ENCODE measurements at regions not wholly inside any gene's neighbourhood (a gene's known extent, or its start where the extent isn't known, plus 50 kb on each side); places are given as distances from the start of the nearest gene placed in this dataset.
"Not testable (repeated sequence)": the region's sequence is repeated elsewhere in the genome, so short reads cannot be mapped to it uniquely, and the experiment has no call there.

DNA sequence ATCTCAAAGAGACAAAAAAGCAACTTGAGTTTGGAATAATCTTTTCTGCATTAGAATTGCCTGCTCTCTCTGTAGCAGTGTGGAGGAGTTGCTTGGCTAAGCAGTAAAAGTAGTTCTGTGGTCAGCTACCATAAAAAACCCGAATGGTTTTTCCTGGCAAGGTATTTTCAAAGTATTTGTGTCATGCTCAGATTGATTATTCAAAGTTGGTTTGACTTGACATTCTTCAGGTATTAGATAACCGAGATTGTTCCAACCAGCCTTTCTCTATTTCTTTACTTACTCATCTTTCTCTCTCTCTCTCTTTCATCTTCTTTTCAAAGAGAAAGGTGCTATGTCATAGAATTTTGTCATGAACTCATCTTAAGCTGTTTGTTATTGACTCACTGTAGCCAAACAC, 404.9 kb downstream of the CPS1 start:
- no peak for DNase-seq (ENCODE audit: low read depth in 2 of 2)

DNA sequence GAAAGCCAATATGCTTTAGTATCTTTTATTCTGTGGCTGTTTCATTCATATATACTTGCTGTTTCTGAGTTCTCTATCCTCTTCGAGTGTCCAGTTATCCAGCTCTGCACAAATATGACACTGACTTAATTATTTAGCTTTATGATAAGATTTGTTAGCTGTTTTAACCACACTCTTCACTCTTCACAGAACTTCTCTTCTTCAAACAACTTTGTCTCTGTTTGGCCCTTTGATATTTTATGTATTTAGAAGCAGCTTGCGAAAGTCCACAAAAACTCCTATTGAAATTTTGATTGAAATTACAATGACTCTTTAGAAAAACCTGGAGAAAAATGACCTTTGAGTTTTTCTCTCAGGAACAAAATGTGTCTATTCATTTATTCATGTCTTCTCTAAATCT, 407.0 kb downstream of the CPS1 start:
- DNase-seq (ENCODE audit: low read depth in 2 of 2) = no peak

DNA sequence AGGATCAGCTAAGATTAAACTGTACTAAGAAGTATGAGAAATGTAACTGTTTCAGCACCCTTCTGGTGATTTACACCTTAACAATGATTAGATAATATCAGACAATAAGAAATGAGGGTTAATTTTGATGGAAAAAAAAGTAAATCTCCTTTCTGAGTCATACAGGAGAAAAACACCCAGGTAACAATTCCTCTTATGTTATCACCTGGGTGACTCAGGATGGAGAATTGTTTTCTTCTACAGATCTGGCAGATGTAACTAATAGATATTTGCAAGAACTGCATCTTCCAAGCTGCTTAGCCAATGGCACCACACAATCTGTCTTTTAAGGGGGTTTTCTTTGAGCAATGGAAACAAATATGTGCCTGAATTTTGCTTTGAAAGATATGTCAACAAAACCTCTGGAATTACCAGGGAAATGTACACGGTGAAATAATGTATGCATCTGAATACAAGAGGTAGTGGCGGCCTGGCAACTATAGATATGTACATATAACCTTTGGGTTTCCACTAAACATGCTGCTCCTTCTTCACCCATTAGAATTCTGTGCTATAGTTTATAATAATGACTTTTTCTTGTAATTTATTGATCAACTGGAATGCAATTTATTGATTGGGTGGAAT, 407.9 kb downstream of the CPS1 start:
- DNase-seq (ENCODE audit: low read depth in 2 of 2) = no peak

GRCh38 chr2:210965472-210965871, 409.1 kb downstream of the CPS1 start:
- no peak for DNase-seq (ENCODE audit: low read depth in 2 of 2)

GRCh38 chr2:210966330-210966729, 409.9 kb downstream of the CPS1 start:
- DNase-seq (ENCODE audit: low read depth in 2 of 2) = no peak

GRCh38 chr2:210971431-210971830, 415.0 kb downstream of the CPS1 start:
- no peak for DNase-seq (ENCODE audit: low read depth in 2 of 2)

- not testable (repeated sequence) for DNase-seq (ENCODE audit: low read depth in 2 of 2)
Measured at GRCh38 chr2:210986806-210987205, 430.4 kb downstream of the CPS1 start.

DNA sequence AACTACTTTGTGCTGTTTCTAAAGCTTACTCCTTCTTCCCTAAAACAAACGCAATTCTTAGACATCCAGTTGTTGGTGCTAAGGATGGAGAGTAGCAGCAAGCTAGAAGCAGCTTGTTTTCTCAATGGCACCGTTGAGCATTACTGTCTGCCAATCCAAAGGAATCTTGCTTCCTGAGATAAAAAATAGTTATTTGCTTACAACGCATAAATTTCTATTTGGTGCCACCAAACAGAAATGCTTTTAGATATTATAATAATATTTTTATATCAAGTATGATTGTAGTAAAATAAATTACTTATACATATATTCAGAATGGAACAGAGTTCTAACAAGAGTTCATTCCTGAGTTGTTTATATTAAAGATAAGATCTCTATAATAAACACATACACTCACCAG, 434.7 kb downstream of the CPS1 start:
- no peak for DNase-seq (ENCODE audit: low read depth in 2 of 2)

DNA sequence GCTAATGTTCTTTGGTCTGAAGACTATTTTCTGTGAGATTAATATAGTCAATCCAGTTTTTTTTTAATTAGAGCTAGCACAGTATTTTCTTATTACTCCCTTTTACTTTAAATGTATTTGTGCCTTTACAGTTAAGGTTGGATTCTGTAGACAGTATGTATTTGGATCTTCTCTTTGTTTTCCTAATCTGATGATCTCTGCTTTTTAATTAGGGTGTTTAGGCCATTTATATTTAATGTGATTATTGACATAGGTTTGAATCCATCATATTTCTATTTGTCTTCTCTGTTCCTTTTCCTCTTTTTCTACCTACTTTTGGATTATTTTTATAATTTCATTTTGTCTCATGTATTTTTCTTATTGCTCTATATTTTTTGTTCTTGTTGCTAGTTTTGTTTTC, 437.7 kb downstream of the CPS1 start:
- no peak for DNase-seq (ENCODE audit: low read depth in 2 of 2)

DNA sequence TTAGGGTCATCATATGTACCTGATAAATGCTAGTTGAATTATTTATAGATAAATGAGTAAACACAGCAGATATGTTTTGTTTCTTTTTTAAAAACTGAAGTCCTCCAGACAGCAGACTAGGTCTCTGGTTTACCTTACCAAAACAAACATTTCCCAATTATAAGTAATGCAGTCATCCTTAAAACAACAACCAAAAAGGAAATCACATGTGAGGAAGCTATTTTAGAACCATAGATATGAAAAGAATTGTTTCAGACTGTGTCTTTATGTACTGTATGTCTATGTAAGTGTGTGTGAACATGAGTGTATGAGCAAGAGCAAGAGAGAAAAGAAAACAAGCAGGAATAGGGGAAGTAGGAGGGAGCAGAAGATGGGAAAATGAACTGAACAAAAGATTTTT, 441.0 kb downstream of the CPS1 start:
- DNase-seq (ENCODE audit: low read depth in 2 of 2) = no peak

GRCh38 chr2:210998334-210998733, 441.9 kb downstream of the CPS1 start:
- no peak for DNase-seq (ENCODE audit: low read depth in 2 of 2)

DNA sequence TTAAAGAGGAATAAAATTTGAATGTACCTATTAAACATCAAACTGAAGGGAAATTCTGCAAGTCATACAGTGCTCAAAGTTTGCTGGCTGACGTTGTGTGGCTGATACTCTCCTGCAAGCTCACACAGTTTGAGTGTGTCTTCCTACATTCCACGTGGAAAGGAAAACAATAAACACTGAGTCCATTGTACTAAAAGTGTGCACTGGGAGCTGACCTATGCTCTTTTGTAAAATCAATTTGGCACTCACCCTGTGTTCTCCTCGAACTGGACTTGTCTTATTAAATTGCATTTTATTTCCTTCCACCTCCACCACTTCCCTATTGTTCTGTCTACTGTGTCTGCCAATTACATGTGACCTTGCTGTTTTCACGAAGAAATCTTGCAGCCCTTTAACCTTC, 458.0 kb downstream of the CPS1 start:
- no peak for DNase-seq (ENCODE audit: low read depth in 2 of 2)

- DNase-seq (ENCODE audit: low read depth in 2 of 2) = no peak
Measured at GRCh38 chr2:211014906-211015305, 458.5 kb downstream of the CPS1 start.

DNA sequence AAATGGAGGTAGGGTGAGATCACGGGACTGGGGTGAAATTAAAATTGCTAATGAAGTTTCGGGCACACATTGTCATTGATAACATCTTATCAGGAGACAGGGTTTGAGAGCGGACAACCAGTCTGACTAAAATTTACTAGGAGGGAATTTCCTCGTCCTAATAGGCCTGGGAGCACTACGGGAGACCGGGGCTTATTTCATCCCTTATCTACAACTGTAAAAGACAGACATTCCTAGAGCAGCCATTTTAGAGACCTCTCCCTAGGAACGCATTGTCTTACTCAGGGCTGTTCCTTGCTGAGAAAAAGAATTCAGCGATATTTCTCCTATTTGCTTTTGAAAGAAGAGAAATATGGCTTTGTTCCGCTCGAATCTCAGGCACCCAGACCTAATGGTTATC, 468.7 kb downstream of the CPS1 start:
- DNase-seq (ENCODE audit: low read depth in 2 of 2) = not testable (repeated sequence)

- DNase-seq (ENCODE audit: low read depth in 2 of 2) = no peak
Measured at GRCh38 chr2:211026109-211026508, 469.7 kb downstream of the CPS1 start.

DNA sequence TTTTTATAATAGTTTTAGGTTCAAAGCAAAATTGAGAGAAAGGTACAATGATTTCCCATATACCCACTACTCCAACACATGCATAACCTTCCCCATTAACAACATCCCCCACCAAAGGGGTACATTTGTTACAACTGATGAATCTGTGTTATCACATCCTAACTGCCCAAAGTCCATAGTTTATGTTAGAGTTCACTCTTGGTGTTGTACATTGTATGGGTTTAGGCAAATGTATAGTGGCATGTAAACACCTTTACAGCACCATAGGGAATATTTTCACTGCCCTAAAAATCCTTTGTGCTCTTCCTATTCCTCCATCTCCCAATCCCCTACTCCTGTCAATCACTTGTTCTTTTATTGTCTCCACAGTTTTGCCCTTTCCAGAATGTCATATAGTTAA, 471.6 kb downstream of the CPS1 start:
- DNase-seq (ENCODE audit: low read depth in 2 of 2) = no peak

DNA sequence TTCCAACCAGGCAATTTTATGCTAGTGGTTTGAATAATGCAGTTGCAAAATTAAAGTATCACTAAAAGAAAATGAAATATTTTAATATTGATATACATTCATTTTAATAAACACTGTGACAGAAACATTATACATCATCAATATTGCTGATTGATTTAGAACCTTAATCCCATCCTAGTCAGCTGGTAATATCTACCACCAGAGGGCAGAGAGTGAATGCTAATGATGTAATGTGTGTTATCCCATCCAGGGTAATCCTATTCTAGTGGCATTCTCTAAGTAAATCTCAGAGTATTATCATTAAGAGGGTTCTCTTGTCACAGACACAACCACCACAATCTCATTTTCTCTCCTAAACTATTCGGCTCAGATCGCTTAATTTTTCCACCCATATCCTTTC, 477.4 kb downstream of the CPS1 start:
- DNase-seq (ENCODE audit: low read depth in 2 of 2) = no peak

- DNase-seq (ENCODE audit: low read depth in 2 of 2) = no peak
Measured at GRCh38 chr2:211035548-211036185, 479.3 kb downstream of the CPS1 start.

DNA sequence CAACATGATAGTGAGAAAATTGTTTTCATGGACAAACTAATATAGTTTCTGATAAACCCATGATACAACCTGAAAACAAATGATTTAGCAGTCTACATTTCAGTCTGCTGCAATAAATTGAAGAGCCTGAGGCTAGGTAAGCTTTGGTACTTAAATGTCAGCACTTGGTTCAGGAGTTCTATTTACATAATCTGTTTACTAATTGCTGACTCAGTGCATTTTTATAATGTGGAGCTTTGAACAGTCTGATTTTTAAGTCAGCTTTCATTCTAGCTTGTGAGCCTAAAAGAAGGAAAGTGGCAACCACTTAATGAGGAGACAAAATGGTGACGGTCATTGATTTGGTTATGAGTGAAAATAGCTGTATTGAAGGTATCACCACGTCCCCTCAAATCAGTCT, 488.6 kb downstream of the CPS1 start:
- DNase-seq (ENCODE audit: low read depth in 2 of 2) = no peak

GRCh38 chr2:211049321-211050018, 493.1 kb downstream of the CPS1 start:
- DNase-seq (ENCODE audit: low read depth in 2 of 2) = no peak

GRCh38 chr2:211055438-211055837, 499.0 kb downstream of the CPS1 start:
- DNase-seq (ENCODE audit: low read depth in 2 of 2) = no peak

DNA sequence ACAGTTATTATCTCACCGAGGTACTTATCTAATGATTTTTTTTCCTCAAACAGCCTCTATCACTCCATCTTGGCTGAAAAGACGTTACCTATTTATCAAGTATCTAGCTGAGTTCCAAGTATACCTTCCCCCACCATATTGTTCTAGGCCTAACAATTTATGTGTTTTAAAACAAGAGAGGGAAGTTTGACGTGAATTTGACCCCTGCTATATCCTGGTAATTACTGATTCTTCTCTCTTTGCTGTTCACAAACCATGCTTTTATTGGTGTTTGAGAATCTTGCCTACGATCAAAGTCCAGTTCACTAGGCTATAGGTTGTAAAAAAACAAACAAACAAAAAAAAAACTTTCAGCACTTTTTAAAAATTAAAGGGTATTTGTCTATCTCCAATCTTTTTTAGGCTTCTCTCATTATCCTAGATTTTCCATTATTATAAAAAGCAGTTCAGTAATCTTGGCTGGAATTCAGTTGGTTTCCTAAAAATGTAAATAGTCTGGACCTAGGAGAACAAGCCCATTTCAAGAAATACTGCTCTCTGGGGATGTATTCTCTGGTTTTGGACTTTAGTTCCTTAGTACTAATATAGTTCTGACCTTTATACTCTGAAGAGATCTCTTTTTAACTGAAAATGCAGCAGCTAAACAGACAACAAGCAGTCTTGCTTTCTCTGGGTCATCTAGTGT, 505.4 kb downstream of the CPS1 start:
- no peak for DNase-seq (ENCODE audit: low read depth in 2 of 2)

GRCh38 chr2:211062297-211062612, 505.9 kb downstream of the CPS1 start:
- no peak for DNase-seq (ENCODE audit: low read depth in 2 of 2)

All from stimulated activated CD8-positive, alpha-beta memory T cell treated with anti-CD3 and anti-CD28 coated beads, Interleukin-2, amount 100 ng/mL, for 1 hour (primary cell).